ENCODE measurements at regions not wholly inside any gene's neighbourhood (a gene's known extent, or its start where the extent isn't known, plus 50 kb on each side); places are given as distances from the start of the nearest gene placed in this dataset.
"Not testable (repeated sequence)": the region's sequence is repeated elsewhere in the genome, so short reads cannot be mapped to it uniquely, and the experiment has no call there.

- TF ChIP-seq CTCF (IDR thresholded peaks at IDR 0.05; ENCODE audit: borderline replicate concordance, control extremely low read depth, extremely low read depth, insufficient read depth, missing control alignments): no peak
- DNase-seq (ENCODE audit: low spot score): no peak
- in situ Hi-C loops (cut with MboI; ENCODE audit: low sequenced_read_pairs, unreplicated experiment): no loop called here
Measured at GRCh38 chr9:124174433-124174832, 83.3 kb upstream of the NEK6 start.

GRCh38 chr9:124177522-124177921 lies 80.2 kb upstream of the NEK6 start:
- in situ Hi-C loops (cut with MboI; ENCODE audit: low sequenced_read_pairs, unreplicated experiment); DNase-seq (ENCODE audit: low spot score): not testable (repeated sequence)

GRCh38 chr9:124179196-124180071 lies 78.3 kb upstream of the NEK6 start:
- TF ChIP-seq CTCF (IDR thresholded peaks at IDR 0.05; ENCODE audit: borderline replicate concordance, control extremely low read depth, extremely low read depth, insufficient read depth, missing control alignments): no peak
- in situ Hi-C loops (cut with MboI; ENCODE audit: low sequenced_read_pairs, unreplicated experiment): no loop called here
- no peak for DNase-seq (ENCODE audit: low spot score)

- no peak for TF ChIP-seq CTCF (IDR thresholded peaks at IDR 0.05; ENCODE audit: borderline replicate concordance, control extremely low read depth, extremely low read depth, insufficient read depth, missing control alignments)
- in situ Hi-C loops (cut with MboI; ENCODE audit: low sequenced_read_pairs, unreplicated experiment): no loop called here
- DNase-seq (ENCODE audit: low spot score): no peak
Measured at GRCh38 chr9:124180557-124180956, 77.2 kb upstream of the NEK6 start.

- no peak for DNase-seq (ENCODE audit: low spot score)
- in situ Hi-C loops (cut with MboI; ENCODE audit: low sequenced_read_pairs, unreplicated experiment): no loop called here
- TF ChIP-seq CTCF (IDR thresholded peaks at IDR 0.05; ENCODE audit: borderline replicate concordance, control extremely low read depth, extremely low read depth, insufficient read depth, missing control alignments): no peak
Measured at GRCh38 chr9:124182741-124183140, 75.0 kb upstream of the NEK6 start.

- DNase-seq (ENCODE audit: low spot score): no peak
- TF ChIP-seq CTCF (IDR thresholded peaks at IDR 0.05; ENCODE audit: borderline replicate concordance, control extremely low read depth, extremely low read depth, insufficient read depth, missing control alignments): no peak
- in situ Hi-C loops (cut with MboI; ENCODE audit: low sequenced_read_pairs, unreplicated experiment): no loop called here
Measured at GRCh38 chr9:124183772-124184171, 74.0 kb upstream of the NEK6 start.

- in situ Hi-C loops (cut with MboI; ENCODE audit: low sequenced_read_pairs, unreplicated experiment): no loop called here
- TF ChIP-seq CTCF (IDR thresholded peaks at IDR 0.05; ENCODE audit: borderline replicate concordance, control extremely low read depth, extremely low read depth, insufficient read depth, missing control alignments): no peak
- DNase-seq (ENCODE audit: low spot score): no peak
Measured at GRCh38 chr9:124185413-124185812, 72.3 kb upstream of the NEK6 start.

Data from GM13976 (cell line).